ENCODE measurements at regions not wholly inside any gene's neighbourhood (a gene's known extent, or its start where the extent isn't known, plus 50 kb on each side); places are given as distances from the start of the nearest gene placed in this dataset.

DNA sequence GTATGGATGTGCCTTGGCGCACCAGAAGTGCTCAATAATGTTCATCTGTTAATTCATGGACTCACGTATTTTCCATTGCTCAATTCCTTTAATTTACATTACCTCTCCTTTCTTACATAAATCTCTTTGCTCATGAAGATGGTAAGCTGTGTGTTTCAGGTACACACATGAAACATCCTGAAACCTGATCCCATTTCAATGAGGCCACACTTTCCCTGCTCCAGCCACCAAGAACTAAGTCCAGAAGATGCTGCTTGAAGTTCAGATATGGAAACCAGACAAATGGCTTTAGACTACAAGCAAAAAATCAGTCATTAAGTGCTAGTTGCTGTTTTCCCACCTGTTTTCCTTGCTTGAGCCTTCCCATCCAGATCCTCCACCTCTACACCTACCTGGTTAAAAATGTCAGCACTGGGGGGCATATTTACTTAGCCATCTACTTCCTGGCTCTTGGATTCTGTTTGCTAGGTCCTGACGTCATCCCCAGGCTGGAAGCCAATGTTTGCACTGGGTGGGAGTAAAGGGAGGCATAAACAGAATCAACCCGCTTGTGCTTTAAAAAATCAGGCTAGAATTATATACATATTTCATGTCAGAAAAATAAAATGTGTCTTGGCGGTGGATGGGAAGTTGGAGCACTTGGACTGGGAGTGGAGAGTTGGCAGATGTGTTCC is 309.7 kb downstream of the OSR1 start (continued):
- TF ChIP-seq, protein P1, sequence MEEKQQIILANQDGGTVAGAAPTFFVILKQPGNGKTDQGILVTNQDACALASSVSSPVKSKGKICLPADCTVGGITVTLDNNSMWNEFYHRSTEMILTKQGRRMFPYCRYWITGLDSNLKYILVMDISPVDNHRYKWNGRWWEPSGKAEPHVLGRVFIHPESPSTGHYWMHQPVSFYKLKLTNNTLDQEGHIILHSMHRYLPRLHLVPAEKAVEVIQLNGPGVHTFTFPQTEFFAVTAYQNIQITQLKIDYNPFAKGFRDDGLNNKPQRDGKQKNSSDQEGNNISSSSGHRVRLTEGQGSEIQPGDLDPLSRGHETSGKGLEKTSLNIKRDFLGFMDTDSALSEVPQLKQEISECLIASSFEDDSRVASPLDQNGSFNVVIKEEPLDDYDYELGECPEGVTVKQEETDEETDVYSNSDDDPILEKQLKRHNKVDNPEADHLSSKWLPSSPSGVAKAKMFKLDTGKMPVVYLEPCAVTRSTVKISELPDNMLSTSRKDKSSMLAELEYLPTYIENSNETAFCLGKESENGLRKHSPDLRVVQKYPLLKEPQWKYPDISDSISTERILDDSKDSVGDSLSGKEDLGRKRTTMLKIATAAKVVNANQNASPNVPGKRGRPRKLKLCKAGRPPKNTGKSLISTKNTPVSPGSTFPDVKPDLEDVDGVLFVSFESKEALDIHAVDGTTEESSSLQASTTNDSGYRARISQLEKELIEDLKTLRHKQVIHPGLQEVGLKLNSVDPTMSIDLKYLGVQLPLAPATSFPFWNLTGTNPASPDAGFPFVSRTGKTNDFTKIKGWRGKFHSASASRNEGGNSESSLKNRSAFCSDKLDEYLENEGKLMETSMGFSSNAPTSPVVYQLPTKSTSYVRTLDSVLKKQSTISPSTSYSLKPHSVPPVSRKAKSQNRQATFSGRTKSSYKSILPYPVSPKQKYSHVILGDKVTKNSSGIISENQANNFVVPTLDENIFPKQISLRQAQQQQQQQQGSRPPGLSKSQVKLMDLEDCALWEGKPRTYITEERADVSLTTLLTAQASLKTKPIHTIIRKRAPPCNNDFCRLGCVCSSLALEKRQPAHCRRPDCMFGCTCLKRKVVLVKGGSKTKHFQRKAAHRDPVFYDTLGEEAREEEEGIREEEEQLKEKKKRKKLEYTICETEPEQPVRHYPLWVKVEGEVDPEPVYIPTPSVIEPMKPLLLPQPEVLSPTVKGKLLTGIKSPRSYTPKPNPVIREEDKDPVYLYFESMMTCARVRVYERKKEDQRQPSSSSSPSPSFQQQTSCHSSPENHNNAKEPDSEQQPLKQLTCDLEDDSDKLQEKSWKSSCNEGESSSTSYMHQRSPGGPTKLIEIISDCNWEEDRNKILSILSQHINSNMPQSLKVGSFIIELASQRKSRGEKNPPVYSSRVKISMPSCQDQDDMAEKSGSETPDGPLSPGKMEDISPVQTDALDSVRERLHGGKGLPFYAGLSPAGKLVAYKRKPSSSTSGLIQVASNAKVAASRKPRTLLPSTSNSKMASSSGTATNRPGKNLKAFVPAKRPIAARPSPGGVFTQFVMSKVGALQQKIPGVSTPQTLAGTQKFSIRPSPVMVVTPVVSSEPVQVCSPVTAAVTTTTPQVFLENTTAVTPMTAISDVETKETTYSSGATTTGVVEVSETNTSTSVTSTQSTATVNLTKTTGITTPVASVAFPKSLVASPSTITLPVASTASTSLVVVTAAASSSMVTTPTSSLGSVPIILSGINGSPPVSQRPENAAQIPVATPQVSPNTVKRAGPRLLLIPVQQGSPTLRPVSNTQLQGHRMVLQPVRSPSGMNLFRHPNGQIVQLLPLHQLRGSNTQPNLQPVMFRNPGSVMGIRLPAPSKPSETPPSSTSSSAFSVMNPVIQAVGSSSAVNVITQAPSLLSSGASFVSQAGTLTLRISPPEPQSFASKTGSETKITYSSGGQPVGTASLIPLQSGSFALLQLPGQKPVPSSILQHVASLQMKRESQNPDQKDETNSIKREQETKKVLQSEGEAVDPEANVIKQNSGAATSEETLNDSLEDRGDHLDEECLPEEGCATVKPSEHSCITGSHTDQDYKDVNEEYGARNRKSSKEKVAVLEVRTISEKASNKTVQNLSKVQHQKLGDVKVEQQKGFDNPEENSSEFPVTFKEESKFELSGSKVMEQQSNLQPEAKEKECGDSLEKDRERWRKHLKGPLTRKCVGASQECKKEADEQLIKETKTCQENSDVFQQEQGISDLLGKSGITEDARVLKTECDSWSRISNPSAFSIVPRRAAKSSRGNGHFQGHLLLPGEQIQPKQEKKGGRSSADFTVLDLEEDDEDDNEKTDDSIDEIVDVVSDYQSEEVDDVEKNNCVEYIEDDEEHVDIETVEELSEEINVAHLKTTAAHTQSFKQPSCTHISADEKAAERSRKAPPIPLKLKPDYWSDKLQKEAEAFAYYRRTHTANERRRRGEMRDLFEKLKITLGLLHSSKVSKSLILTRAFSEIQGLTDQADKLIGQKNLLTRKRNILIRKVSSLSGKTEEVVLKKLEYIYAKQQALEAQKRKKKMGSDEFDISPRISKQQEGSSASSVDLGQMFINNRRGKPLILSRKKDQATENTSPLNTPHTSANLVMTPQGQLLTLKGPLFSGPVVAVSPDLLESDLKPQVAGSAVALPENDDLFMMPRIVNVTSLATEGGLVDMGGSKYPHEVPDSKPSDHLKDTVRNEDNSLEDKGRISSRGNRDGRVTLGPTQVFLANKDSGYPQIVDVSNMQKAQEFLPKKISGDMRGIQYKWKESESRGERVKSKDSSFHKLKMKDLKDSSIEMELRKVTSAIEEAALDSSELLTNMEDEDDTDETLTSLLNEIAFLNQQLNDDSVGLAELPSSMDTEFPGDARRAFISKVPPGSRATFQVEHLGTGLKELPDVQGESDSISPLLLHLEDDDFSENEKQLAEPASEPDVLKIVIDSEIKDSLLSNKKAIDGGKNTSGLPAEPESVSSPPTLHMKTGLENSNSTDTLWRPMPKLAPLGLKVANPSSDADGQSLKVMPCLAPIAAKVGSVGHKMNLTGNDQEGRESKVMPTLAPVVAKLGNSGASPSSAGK (IDR thresholded peaks at IDR 0.05) = no peak
- TF ChIP-seq FOSL1 (tag; conservative IDR thresholded peaks at IDR 0.05) (no peak), LEF1 (IDR thresholded peaks at IDR 0.05) (no peak), FOXK1 (CRISPR knock-in tag; IDR thresholded peaks at IDR 0.05; ENCODE audit: borderline replicate concordance) (no peak)
